MCF 10A (cell line): ENCODE measurements at regions not wholly inside any gene's neighbourhood (a gene's known extent, or its start where the extent isn't known, plus 50 kb on each side); places are given as distances from the start of the nearest gene placed in this dataset.

Experiments used
- BruUV-seq: library from RNA; stranded (reverse); fragments of 400-500 nt; replicated peaks from 2 replicates; lab custom pipeline; 2021; lab: Mats Ljungman, UMichigan
- CTCF ChIA-PET: fragments of 300-600 bp; sonication (Branson Sonifier 250); formaldehyde crosslinking; extraction: SDS; loops from one replicate; lab custom pipeline; 2021; ENCODE audit warnings: antibody characterized with exemption, inconsistent platforms; lab: Yijun Ruan, JAX
- POLR2A ChIA-PET: fragments of 300-600, 350-650 bp; sonication (Branson Sonifier 250); formaldehyde crosslinking; extraction: SDS; loops from one replicate; lab custom pipeline; 2020; ENCODE audit warnings: antibody characterized with exemption, inconsistent platforms; lab: Yijun Ruan, JAX
- DNase-seq: peaks from one replicate; pipeline ENCODE4 v3.0.0-alpha.2; 2018; ENCODE audit not compliant: unreplicated experiment
- H3K27ac Mint-ChIP-seq: one replicate; pipeline ENCODE4 v1.8.0; 2022; ENCODE audit warnings: mild to moderate bottlenecking, low read depth, mixed read lengths; ENCODE audit not compliant: unreplicated experiment
- H3K27me3 Mint-ChIP-seq: one replicate; pipeline ENCODE4 v1.8.0; 2022; ENCODE audit warnings: mixed read lengths; ENCODE audit not compliant: insufficient read depth, unreplicated experiment
- H3K36me3 Mint-ChIP-seq: one replicate; pipeline ENCODE4 v1.8.0; 2022; ENCODE audit warnings: mild to moderate bottlenecking, moderate library complexity, mixed read lengths; ENCODE audit not compliant: insufficient read depth, unreplicated experiment
- H3K4me1 Mint-ChIP-seq: one replicate; pipeline ENCODE4 v1.8.0; 2022; ENCODE audit warnings: mixed read lengths; ENCODE audit not compliant: insufficient read depth, unreplicated experiment
- H3K4me3 Mint-ChIP-seq: one replicate; pipeline ENCODE4 v1.8.0; 2022; ENCODE audit warnings: mild to moderate bottlenecking, moderate library complexity, mixed read lengths; ENCODE audit not compliant: unreplicated experiment
- H3K9me3 Mint-ChIP-seq: one replicate; pipeline ENCODE4 v1.8.0; 2022; ENCODE audit warnings: mixed read lengths; ENCODE audit not compliant: unreplicated experiment
- CTCF ChIP-seq: fragments of 200-600 bp; IDR thresholded peaks from one replicate; pipeline ENCODE4 v1.8.0; 2022; ENCODE audit warnings: antibody characterized with exemption, mild to moderate bottlenecking; ENCODE audit not compliant: unreplicated experiment
- intact Hi-C: fragments of 100-400 bp; cut with micrococcal nuclease; formaldehyde crosslinking; loops from 2 replicates; pipeline ENCODE4 v1.14.1; 2022

DNA sequence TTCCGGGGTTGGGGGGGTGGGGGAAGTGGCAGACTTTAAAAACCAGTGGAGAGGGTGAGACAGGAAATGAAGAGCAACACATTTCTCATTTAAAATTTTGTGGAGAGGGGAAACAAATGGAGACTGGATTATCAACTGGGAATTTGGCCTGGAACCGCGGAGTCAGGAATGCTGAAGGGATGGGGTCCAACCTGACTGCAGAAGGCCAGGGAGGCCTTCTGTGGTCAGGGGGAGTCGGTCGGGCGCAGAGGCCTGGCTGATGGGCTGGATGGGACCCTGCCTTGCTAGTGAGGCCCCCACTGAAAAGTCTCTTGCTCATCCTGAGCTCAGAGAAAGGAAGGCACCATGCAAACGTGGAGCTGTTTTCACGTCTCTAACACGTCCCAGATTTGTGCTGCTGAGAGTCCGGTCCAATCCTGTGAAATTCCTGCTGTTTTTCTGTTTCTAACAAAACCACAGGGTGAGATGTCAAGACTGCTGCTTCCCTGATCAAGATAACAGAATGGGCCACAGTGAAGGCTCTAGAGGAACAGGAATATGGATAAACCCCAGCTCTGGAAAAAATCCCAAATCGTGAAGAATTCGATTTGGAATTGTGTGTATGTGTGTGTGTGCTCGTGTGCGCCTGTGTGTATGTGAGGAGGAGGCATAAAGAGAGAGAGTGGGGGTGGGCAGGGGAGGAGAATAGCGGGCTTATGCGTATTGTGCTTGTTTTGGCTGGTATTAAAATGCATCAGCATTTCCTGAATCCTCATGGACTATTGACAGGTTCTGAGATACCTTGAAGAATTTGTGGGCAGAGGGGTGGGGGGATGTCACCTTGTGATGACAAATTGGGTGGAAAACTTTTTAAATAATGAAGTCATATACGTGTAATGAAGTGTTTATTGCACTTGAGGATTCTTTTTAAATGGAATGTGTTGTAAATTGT is 117.4 kb downstream of the NGF start:
- TF ChIP-seq CTCF, result no peak
- Mint-ChIP-seq H3K27ac (no peak overlapping the region), H3K4me1 (peaks cover 18% of the 10 kb centered on the region), H3K27me3 (no peaks in the 10 kb centered on the region), H3K9me3 (no peaks in the 10 kb centered on the region), H3K4me3 (no peak overlapping the region), H3K36me3 (no peaks in the 10 kb centered on the region)
- BruUV-seq, result no TSS peak
- ChIA-PET POLR2A (interaction anchor here (0.7 to 1.4 kb wide), 2 partner anchors 9 to 10 kb away, joined by 3 read pairs; no protein-coding TSS in a partner anchor), CTCF (no interaction called here)
- no peak for DNase-seq
- intact Hi-C loops, result no loop called here

DNA sequence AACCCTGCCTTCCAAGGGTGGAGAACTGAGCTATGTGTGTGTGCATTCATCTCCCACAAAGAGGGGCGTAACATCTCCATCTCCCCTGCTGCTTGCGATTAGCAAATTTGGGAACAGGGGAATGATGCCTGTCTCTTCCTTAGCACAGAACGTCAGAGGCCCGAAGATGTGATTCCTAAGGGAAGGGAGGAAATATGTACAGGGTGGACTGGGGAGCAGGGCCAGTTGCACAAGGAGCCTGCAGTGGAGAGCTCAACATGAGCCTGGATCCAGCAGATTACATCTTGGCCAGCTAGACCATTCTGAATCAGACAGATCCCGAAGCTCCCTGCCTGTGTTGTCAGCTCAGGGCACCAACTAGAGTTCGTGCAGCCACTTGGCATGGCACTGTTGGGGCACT is 118.1 kb downstream of the NGF start:
- Mint-ChIP-seq H3K4me3 (no peak overlapping the region), H3K4me1 (peaks cover 17% of the 10 kb centered on the region), H3K27me3 (no peaks in the 10 kb centered on the region), H3K9me3 (no peaks in the 10 kb centered on the region), H3K27ac (no peak overlapping the region), H3K36me3 (no peaks in the 10 kb centered on the region)
- ChIA-PET POLR2A (interaction anchor here (0.7 to 1.4 kb wide), 2 partner anchors 9 to 10 kb away, joined by 3 read pairs; no protein-coding TSS in a partner anchor), CTCF (no interaction called here)
- intact Hi-C loops, result no loop called here
- BruUV-seq, result no TSS peak
- DNase-seq, result no peak
- TF ChIP-seq CTCF, result no peak

DNA sequence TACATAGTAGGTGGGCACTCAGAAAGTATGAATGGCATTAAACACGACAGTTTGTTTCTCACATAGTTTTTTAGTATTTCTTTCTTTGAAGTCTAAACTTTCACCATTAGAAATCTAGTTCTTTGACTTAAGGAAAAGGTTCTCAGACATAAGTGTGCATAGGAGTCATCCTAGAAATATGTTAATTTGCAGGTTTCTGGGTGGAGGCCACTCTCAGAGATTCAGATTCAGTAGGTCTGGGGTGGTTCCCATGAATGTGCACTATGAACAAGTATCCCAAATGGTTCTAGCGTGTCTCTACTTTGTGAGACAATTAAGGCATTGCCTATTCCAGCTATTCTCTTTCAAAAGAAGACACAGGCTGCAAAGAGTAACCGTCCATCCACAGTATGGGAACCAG is 119.3 kb downstream of the NGF start:
- H3K4me3 Mint-ChIP-seq, result no peak overlapping the region
- DNase-seq, result no peak

More for the DNA sequence above, 119.3 kb downstream of the NGF start:
- POLR2A ChIA-PET, result interaction anchor here (1.2 kb wide), 1 partner anchor 9 kb away, joined by 3 read pairs; no protein-coding TSS in a partner anchor
- no TSS peak for BruUV-seq
- intact Hi-C loops, result no loop called here
- H3K36me3 Mint-ChIP-seq, result no peaks in the 10 kb centered on the region
- CTCF ChIA-PET, result interaction anchor here (0.6 kb wide), 1 partner anchor 45 kb away, joined by 3 read pairs; no protein-coding TSS in a partner anchor
- peaks cover 11% of the 10 kb centered on the region for H3K4me1 Mint-ChIP-seq
- no peaks in the 10 kb centered on the region for H3K9me3 Mint-ChIP-seq
- H3K27ac Mint-ChIP-seq, result no peak overlapping the region
- H3K27me3 Mint-ChIP-seq, result no peaks in the 10 kb centered on the region
- TF ChIP-seq CTCF, result no peak
